Thyroid gland (tissue), 4 donors: ENCODE measurements at regions not wholly inside any gene's neighbourhood (a gene's known extent, or its start where the extent isn't known, plus 50 kb on each side); places are given as distances from the start of the nearest gene placed in this dataset.

ENCODE experiments used
- DNase-seq, 2 donors: peaks; one replicate each; pipeline ENCODE4 v3.0.0-alpha.2; 2019
- H3K27ac ChIP-seq, 3 donors: fragments of 200-600 bp; sonication (generic); 1 replicate in 2 of 3; 2 replicates in 1 of 3; pipeline ENCODE4 v1.5.1; 2016 to 2019; ENCODE audit warnings: mild to moderate bottlenecking in 1 of 3, moderate library complexity in 1 of 3
- H3K27me3 ChIP-seq: fragments of 200-600 bp; sonication (generic); one replicate; pipeline ENCODE4 v1.5.1; 2019
- H3K36me3 ChIP-seq, 2 donors: fragments of 200-600 bp; sonication (generic); one replicate each; pipeline ENCODE4 v1.5.1; 2016 to 2019
- H3K4me1 ChIP-seq, 2 donors: fragments of 200-600 bp; sonication (generic); one replicate each; pipeline ENCODE4 v1.5.1; 2017 to 2019
- H3K4me3 ChIP-seq, 3 donors: fragments of 200-600 bp; sonication (generic); replicated peaks in 1 of 3; 1 replicate in 2 of 3; 2 replicates in 1 of 3; pipeline ENCODE4 v1.5.1; 2016; ENCODE audit warnings: mild to moderate bottlenecking in 1 of 3
- H3K9me3 ChIP-seq: fragments of 200-600 bp; sonication (generic); one replicate; pipeline ENCODE4 v1.5.1; 2017
- POLR2A ChIP-seq, 2 donors: fragments of 450-650 bp; IDR thresholded peaks; one replicate each; pipeline ENCODE4 v1.6.1; 2017; ENCODE audit warnings: antibody characterized with exemption in 2 of 2, mild to moderate bottlenecking in 2 of 2, moderate library complexity in 1 of 2
- WGBS, 2 donors: methylation state at CpG; one replicate each; pipeline ENCODE4 v1.1.5; 2017; 5-methylcytosine and 5-hydroxymethylcytosine counted together
- intact Hi-C: fragments of 100-400 bp; cut with DNase I; formaldehyde crosslinking; loops from one replicate; pipeline ENCODE4 v1.15.1; 2023
- TF ChIP-seq, protein P1 (sequence below), 6 experiments: fragments of 200-600 bp in 3 of 6; fragments of 450-650 bp in 3 of 6; sonication (generic) in 3 of 6; IDR thresholded peaks; one replicate each; pipeline ENCODE4 v1.5.1; 2016 to 2019; ENCODE audit warnings: antibody characterized with exemption in 6 of 6, mild to moderate bottlenecking in 2 of 6, inconsistent platforms in 1 of 6, moderate library complexity in 1 of 6

DNA sequence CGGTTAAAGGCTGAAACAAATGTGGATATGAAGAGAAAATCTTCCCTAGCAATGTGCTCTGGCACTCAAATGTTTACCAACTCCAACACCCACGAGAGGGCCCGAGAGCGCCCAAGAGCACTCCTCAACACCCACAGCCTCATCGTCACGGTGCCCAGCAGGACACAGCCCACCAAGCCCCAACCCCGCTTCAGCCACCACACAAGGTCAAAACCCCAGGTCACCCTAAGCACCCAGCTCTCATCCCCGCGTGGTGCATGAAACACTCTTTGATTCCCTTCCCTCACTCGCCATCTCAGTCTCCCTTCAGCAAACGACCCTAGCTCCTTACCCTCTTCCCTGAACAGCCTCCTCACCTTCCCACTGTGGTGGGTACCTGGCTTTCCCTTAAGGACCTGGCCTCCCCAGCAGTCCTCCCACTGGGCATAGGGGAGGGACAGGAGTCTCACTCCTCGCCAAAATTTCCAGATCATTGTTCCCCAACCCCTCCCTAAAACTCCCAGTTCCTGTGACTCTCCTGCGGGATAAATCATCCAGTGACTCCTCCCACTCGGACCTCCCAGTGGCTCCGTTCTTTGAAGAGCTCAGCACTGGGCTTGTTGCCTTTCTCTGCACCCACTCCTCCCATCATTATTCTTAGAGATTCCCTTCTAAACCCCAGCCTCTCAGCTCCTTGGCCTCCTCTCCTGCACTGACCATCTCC is 170.4 kb upstream of the SYT6 start:
- Histone ChIP-seq H3K36me3 (no peaks in the 10 kb centered on the region), H3K4me1 (no peaks in the 10 kb centered on the region), H3K9me3 (no peaks in the 10 kb centered on the region), H3K27ac (no peak overlapping the region), H3K4me3 (no peak overlapping the region), H3K27me3 (no peaks in the 10 kb centered on the region)
- intact Hi-C loops, result no loop called here
- TF ChIP-seq, protein P1, sequence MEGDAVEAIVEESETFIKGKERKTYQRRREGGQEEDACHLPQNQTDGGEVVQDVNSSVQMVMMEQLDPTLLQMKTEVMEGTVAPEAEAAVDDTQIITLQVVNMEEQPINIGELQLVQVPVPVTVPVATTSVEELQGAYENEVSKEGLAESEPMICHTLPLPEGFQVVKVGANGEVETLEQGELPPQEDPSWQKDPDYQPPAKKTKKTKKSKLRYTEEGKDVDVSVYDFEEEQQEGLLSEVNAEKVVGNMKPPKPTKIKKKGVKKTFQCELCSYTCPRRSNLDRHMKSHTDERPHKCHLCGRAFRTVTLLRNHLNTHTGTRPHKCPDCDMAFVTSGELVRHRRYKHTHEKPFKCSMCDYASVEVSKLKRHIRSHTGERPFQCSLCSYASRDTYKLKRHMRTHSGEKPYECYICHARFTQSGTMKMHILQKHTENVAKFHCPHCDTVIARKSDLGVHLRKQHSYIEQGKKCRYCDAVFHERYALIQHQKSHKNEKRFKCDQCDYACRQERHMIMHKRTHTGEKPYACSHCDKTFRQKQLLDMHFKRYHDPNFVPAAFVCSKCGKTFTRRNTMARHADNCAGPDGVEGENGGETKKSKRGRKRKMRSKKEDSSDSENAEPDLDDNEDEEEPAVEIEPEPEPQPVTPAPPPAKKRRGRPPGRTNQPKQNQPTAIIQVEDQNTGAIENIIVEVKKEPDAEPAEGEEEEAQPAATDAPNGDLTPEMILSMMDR (IDR thresholded peaks at IDR 0.05), result no peak
- no peak for TF ChIP-seq POLR2A (IDR thresholded peaks at IDR 0.05)
- 80 to 81% methylated on average over 15 of the region's 15 CpGs for WGBS, 2 donors
- DNase-seq, result no peak

- DNase-seq, result no peak
- Histone ChIP-seq H3K4me3 (no peak overlapping the region), H3K4me1 (no peaks in the 10 kb centered on the region), H3K9me3 (no peaks in the 10 kb centered on the region), H3K27me3 (no peaks in the 10 kb centered on the region), H3K27ac (no peak overlapping the region), H3K36me3 (no peaks in the 10 kb centered on the region)
- no peak for TF ChIP-seq POLR2A (IDR thresholded peaks at IDR 0.05)
- TF ChIP-seq, protein P1 (IDR thresholded peaks at IDR 0.05), result no peak
- WGBS, 2 donors, result 65 to 69% methylated on average over 2 of the region's 2 CpGs
- intact Hi-C loops, result no loop called here
Observed at GRCh38 chr1:114322734-114323133, 169.1 kb upstream of the SYT6 start.

GRCh38 chr1:114322207-114322606 is 168.5 kb upstream of the SYT6 start:
- no peak for DNase-seq
- Histone ChIP-seq H3K4me3 (no peak overlapping the region), H3K36me3 (no peaks in the 10 kb centered on the region), H3K27me3 (no peaks in the 10 kb centered on the region), H3K4me1 (no peaks in the 10 kb centered on the region), H3K9me3 (no peaks in the 10 kb centered on the region), H3K27ac (no peak overlapping the region)
- no peak for TF ChIP-seq POLR2A (IDR thresholded peaks at IDR 0.05)
- TF ChIP-seq, protein P1 (IDR thresholded peaks at IDR 0.05), result no peak
- WGBS, 2 donors, result 80 to 86% methylated on average over 3 of the region's 3 CpGs
- intact Hi-C loops, result no loop called here

DNA sequence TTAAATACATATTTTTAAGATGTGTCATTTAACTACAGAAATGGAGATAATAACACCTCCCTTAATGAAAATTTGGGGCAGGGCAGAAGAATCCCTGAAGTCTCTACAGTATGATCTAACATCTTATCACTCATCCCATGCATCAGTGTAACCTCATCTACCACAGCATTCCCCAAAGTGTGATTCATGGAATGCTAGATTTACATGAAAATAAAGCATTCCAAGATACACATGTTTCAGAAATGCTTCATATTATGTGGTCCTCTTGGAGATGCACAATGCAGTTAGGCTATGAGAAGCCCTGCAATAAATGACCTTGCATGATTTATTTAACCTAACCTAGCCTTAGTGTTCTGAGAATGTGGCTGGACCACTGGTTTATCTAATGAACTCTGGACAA is 166.9 kb upstream of the SYT6 start:
- no peak for TF ChIP-seq POLR2A (IDR thresholded peaks at IDR 0.05)
- TF ChIP-seq, protein P1 (IDR thresholded peaks at IDR 0.05), result no peak
- H3K27ac ChIP-seq, result no peak overlapping the region
- no peak for DNase-seq
- no peaks in the 10 kb centered on the region for H3K9me3 ChIP-seq
- H3K4me1 ChIP-seq, result no peaks in the 10 kb centered on the region
- no peaks in the 10 kb centered on the region for H3K36me3 ChIP-seq
- intact Hi-C loops, result no loop called here
- no peaks in the 10 kb centered on the region for H3K27me3 ChIP-seq
- H3K4me3 ChIP-seq, result no peak overlapping the region

DNA sequence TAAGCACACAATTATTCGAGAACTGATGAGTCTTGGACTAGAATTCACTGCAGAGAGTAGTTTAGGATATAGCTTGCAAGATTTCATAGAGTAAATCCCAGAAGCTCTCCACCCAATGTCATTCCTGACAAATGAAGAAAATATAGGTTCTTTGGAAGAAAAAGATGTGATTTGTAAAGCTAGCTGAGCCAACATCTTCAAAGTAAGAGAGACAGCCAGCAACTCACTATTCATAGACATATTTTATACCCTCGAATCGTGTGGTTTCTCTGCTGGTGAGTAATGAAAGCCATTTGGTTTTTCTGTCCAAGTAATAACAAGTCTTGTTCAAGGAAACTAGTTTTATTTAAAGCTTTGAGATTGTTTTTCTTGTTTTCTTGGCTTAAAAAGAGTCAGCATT is 165.7 kb upstream of the SYT6 start:
- intact Hi-C loops, result no loop called here
- Histone ChIP-seq H3K36me3 (no peaks in the 10 kb centered on the region), H3K4me1 (no peaks in the 10 kb centered on the region), H3K27me3 (no peaks in the 10 kb centered on the region), H3K9me3 (no peaks in the 10 kb centered on the region), H3K4me3 (no peak overlapping the region), H3K27ac (no peak overlapping the region)
- DNase-seq, result no peak
- 66 to 71% methylated on average over 3 of the region's 3 CpGs for WGBS, 2 donors
- TF ChIP-seq, protein P1 (IDR thresholded peaks at IDR 0.05), result no peak
- no peak for TF ChIP-seq POLR2A (IDR thresholded peaks at IDR 0.05)
